ENCODE measurements at regions not wholly inside any gene's neighbourhood (a gene's known extent, or its start where the extent isn't known, plus 50 kb on each side); places are given as distances from the start of the nearest gene placed in this dataset.

DNA sequence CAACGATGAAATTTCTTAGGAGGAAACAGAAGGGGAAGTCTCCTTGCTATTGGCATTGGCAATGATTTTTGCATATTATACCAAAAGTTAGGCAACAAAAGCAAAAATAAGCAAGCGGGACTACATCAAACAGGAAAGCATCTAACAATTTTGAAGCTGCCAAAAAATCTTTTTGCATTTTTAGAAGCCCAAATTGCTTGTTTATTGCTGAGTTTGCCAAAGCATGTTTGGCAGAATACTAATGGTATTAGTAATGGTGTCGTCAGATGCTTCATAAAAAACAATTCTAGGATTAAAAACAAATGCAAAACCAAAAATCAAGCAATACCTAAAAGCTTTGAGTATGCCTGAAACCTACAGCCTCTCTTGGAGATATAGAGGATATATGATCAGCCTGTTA lies 80.0 kb downstream of the GALR1 start:
- no CpG with 5 or more reads among the region's 3 CpGs for WGBS (ENCODE audit: insufficient coverage)

DNA sequence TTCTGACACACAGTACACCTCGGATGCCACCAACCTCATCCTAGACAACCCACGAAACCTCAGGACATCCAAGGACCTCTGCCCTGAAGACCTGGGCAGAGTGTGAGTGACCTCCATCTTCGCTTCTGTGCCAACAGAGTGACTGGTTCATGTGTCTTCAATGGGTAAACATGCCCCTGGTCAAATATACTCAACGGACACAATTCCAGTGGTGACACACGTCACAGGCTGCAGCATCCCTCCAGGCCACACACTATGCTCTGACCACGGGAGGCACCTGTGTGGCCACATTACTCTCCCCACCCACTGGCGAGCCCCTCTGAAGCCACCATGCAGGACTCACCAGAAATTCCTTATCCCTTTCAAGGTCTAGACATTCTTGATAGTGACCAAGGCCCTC lies 85.2 kb downstream of the GALR1 start:
- POLR2A ChIA-PET: no interaction called here
- Histone ChIP-seq H3K9me3 (no peaks in the 10 kb centered on the region), H3K27me3 (replicated peaks in 1 of 2; ENCODE audit: control insufficient read depth in 2 of 2, extremely low read depth in 1 of 2, insufficient read depth in 2 of 2, low read length in 1 of 2) (peaks cover 0 to 33% of the 10 kb centered on the region in 2 experiments), H3K27ac (ENCODE audit: low read length) (no peak overlapping the region), H3K4me3 (ENCODE audit: control insufficient read depth in 1 of 2, extremely low read depth in 1 of 2, low read length in 1 of 2) (no peak overlapping the region), H3K4me1 (ENCODE audit: control insufficient read depth in 1 of 2, extremely low read depth in 1 of 2, insufficient read depth in 2 of 2, low read length in 2 of 2) (no peaks in the 10 kb centered on the region), H3K36me3 (ENCODE audit: control insufficient read depth in 2 of 2, extremely low read depth in 1 of 2, insufficient read depth in 1 of 2, low read length in 1 of 2) (no peaks in the 10 kb centered on the region)
- Mint-ChIP-seq H3K27ac (no peak overlapping the region), H3K9me3 (no peaks in the 10 kb centered on the region), H3K36me3 (no peaks in the 10 kb centered on the region), H3K4me3 (no peak overlapping the region), H3K4me1 (no peaks in the 10 kb centered on the region), H3K27me3 (peaks cover 34 to 54% of the 10 kb centered on the region in 2 donors)
- CTCF ChIA-PET: no interaction called here
- ATAC-seq (replicated peaks in 1 of 4) (no peak), DNase-seq (no peak)
- 76% methylated on average over 7 of the region's 7 CpGs for WGBS (ENCODE audit: insufficient coverage)

More for the DNA sequence above, 80.0 kb downstream of the GALR1 start:
- Mint-ChIP-seq H3K4me1 (no peaks in the 10 kb centered on the region), H3K27ac (no peak overlapping the region), H3K36me3 (no peaks in the 10 kb centered on the region), H3K9me3 (no peaks in the 10 kb centered on the region), H3K4me3 (no peak overlapping the region), H3K27me3 (peaks cover 8 to 18% of the 10 kb centered on the region in 2 donors)
- no peak overlapping the region for H3K4me3 ChIP-seq (ENCODE audit: control insufficient read depth in 1 of 2, extremely low read depth in 1 of 2, low read length in 1 of 2)
- no peaks in the 10 kb centered on the region for H3K4me1 ChIP-seq (ENCODE audit: control insufficient read depth in 1 of 2, extremely low read depth in 1 of 2, insufficient read depth in 2 of 2, low read length in 2 of 2)
- DNase-seq (no peak), ATAC-seq (replicated peaks in 1 of 4) (no peak)
- ChIA-PET POLR2A (no interaction called here), CTCF (no interaction called here)
- H3K36me3 ChIP-seq (ENCODE audit: control insufficient read depth in 2 of 2, extremely low read depth in 1 of 2, insufficient read depth in 1 of 2, low read length in 1 of 2): no peaks in the 10 kb centered on the region
- no peaks in the 10 kb centered on the region for H3K9me3 ChIP-seq
- H3K27ac ChIP-seq (ENCODE audit: low read length): no peak overlapping the region
- peaks cover 0 to 2% of the 10 kb centered on the region in 2 experiments for H3K27me3 ChIP-seq (replicated peaks in 1 of 2; ENCODE audit: control insufficient read depth in 2 of 2, extremely low read depth in 1 of 2, insufficient read depth in 2 of 2, low read length in 1 of 2)

DNA sequence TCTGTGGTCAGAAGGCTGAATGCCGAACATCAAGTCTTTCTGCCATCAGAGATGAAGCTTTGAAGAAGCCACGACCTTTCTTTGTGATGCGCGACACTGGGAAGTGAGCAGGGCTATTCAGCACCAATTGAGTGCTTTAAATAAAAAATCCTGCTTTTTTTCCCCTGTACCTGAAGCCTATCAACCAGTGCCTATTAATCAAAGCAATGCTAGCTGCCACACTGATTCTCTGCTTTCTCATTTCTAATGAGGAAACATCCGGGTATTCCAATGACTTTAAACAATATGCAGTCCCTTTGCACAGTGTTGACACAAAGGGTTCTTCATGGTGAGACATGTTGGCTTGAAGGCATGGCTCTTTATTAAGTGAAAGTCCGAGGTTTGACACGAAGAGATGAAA lies 88.0 kb downstream of the GALR1 start:
- no peak for ATAC-seq (replicated peaks in 1 of 4)
- POLR2A ChIA-PET: no interaction called here
- Histone ChIP-seq H3K4me1 (ENCODE audit: control insufficient read depth in 1 of 2, extremely low read depth in 1 of 2, insufficient read depth in 2 of 2, low read length in 2 of 2) (no peaks in the 10 kb centered on the region), H3K27ac (ENCODE audit: low read length) (no peak overlapping the region), H3K36me3 (ENCODE audit: control insufficient read depth in 2 of 2, extremely low read depth in 1 of 2, insufficient read depth in 1 of 2, low read length in 1 of 2) (no peaks in the 10 kb centered on the region), H3K9me3 (no peaks in the 10 kb centered on the region), H3K27me3 (replicated peaks in 1 of 2; ENCODE audit: control insufficient read depth in 2 of 2, extremely low read depth in 1 of 2, insufficient read depth in 2 of 2, low read length in 1 of 2) (peaks cover 0 to 49% of the 10 kb centered on the region in 2 experiments), H3K4me3 (ENCODE audit: control insufficient read depth in 1 of 2, extremely low read depth in 1 of 2, low read length in 1 of 2) (no peak overlapping the region)
- no peaks in the 10 kb centered on the region for H3K4me1 Mint-ChIP-seq
- H3K27ac Mint-ChIP-seq: no peak overlapping the region
- DNase-seq: no peak
- CTCF ChIA-PET: no interaction called here
- H3K4me3 Mint-ChIP-seq: no peak overlapping the region
- no peaks in the 10 kb centered on the region for H3K36me3 Mint-ChIP-seq
- H3K9me3 Mint-ChIP-seq: no peaks in the 10 kb centered on the region
- WGBS (ENCODE audit: insufficient coverage): 51% methylated on average over 2 of the region's 7 CpGs
- H3K27me3 Mint-ChIP-seq: peaks cover 35 to 54% of the 10 kb centered on the region in 2 donors

DNA sequence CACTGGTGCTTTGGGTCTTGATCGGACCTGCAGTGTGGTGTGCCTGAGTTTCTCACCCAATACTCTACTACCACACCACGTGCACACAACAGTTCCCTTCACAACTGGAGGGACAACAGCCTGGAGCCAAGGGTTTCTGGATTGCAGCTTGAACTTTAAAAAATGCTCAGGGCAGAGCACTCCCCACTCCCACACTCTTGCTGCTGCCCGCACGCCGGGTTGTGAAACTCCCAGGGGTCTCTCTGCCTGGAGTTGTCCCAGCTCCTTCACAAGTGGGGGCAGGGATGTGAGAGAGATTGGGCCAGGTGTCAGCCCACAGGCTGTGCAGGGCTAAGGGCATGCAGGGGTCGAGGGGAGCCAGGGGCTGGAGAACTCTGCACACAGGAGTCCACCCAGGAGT lies 89.4 kb downstream of the GALR1 start:
- Histone ChIP-seq H3K36me3 (ENCODE audit: control insufficient read depth in 2 of 2, extremely low read depth in 1 of 2, insufficient read depth in 1 of 2, low read length in 1 of 2) (no peaks in the 10 kb centered on the region), H3K4me1 (ENCODE audit: control insufficient read depth in 1 of 2, extremely low read depth in 1 of 2, insufficient read depth in 2 of 2, low read length in 2 of 2) (no peaks in the 10 kb centered on the region), H3K27ac (ENCODE audit: low read length) (no peak overlapping the region), H3K27me3 (replicated peaks in 1 of 2; ENCODE audit: control insufficient read depth in 2 of 2, extremely low read depth in 1 of 2, insufficient read depth in 2 of 2, low read length in 1 of 2) (peaks cover 0 to 59% of the 10 kb centered on the region in 2 experiments), H3K4me3 (ENCODE audit: control insufficient read depth in 1 of 2, extremely low read depth in 1 of 2, low read length in 1 of 2) (no peak overlapping the region), H3K9me3 (no peaks in the 10 kb centered on the region)
- Mint-ChIP-seq H3K4me3 (no peak overlapping the region), H3K4me1 (no peaks in the 10 kb centered on the region), H3K27me3 (peaks cover 32 to 44% of the 10 kb centered on the region in 2 donors), H3K27ac (no peak overlapping the region), H3K9me3 (no peaks in the 10 kb centered on the region), H3K36me3 (no peaks in the 10 kb centered on the region)
- ChIA-PET POLR2A (no interaction called here), CTCF (no interaction called here)
- 33% methylated on average over 3 of the region's 6 CpGs for WGBS (ENCODE audit: insufficient coverage)
- ATAC-seq (replicated peaks in 1 of 4) (no peak), DNase-seq (no peak)

DNA sequence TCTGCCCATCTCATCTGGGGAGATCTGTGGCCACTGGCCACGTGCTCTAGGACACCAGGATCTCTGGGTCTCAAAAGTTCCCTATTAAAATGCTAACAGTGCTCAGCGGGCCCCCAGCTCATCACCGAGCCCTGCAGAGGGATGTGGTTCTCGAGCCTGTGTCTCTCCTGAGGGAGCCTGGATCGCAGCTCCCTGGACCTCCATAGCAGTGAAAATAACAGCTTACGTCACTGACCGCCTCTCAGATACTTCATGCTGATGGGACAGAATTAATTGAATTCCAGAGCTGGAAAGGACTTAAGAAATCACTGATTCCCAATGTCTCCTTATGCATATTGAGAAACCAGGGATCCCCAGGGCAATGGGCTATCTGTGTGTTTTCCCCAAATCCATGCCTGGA lies 90.0 kb downstream of the GALR1 start:
- Mint-ChIP-seq H3K27me3 (peaks cover 30 to 41% of the 10 kb centered on the region in 2 donors), H3K27ac (no peak overlapping the region), H3K9me3 (no peaks in the 10 kb centered on the region), H3K36me3 (no peaks in the 10 kb centered on the region), H3K4me1 (no peaks in the 10 kb centered on the region), H3K4me3 (no peak overlapping the region)
- Histone ChIP-seq H3K9me3 (no peaks in the 10 kb centered on the region), H3K4me1 (ENCODE audit: control insufficient read depth in 1 of 2, extremely low read depth in 1 of 2, insufficient read depth in 2 of 2, low read length in 2 of 2) (no peaks in the 10 kb centered on the region), H3K36me3 (ENCODE audit: control insufficient read depth in 2 of 2, extremely low read depth in 1 of 2, insufficient read depth in 1 of 2, low read length in 1 of 2) (no peaks in the 10 kb centered on the region), H3K27me3 (replicated peaks in 1 of 2; ENCODE audit: control insufficient read depth in 2 of 2, extremely low read depth in 1 of 2, insufficient read depth in 2 of 2, low read length in 1 of 2) (peaks cover 0 to 62% of the 10 kb centered on the region in 2 experiments), H3K4me3 (ENCODE audit: control insufficient read depth in 1 of 2, extremely low read depth in 1 of 2, low read length in 1 of 2) (no peak overlapping the region), H3K27ac (ENCODE audit: low read length) (no peak overlapping the region)
- ATAC-seq (replicated peaks in 1 of 4) (no peak), DNase-seq (no peak)
- ChIA-PET CTCF (no interaction called here), POLR2A (no interaction called here)
- WGBS (ENCODE audit: insufficient coverage): 67% methylated on average over 1 of the region's 7 CpGs

DNA sequence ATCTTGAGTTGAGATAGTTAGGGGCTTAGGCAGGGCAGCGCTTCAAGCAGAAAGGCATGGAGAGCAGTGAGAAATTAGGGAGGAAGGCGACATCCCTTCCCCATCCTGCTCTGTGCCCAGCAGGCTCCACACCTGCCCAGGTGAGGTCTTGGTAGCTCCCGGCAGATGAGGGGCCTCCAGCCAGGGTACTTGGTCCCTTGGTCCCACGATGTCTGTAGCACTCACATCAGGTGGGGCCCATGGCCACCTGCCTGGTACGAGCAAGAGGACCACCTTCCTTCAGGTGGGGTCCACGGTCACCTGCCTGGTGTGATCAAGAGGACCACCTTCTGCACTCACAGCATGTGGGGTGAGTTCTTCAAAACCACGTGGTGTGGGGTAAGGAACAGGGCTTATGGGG lies 91.2 kb downstream of the GALR1 start:
- POLR2A ChIA-PET: no interaction called here
- Mint-ChIP-seq H3K9me3 (no peaks in the 10 kb centered on the region), H3K36me3 (no peaks in the 10 kb centered on the region)

More for the DNA sequence above, 91.2 kb downstream of the GALR1 start:
- Histone ChIP-seq H3K4me1 (ENCODE audit: control insufficient read depth in 1 of 2, extremely low read depth in 1 of 2, insufficient read depth in 2 of 2, low read length in 2 of 2) (no peaks in the 10 kb centered on the region), H3K27me3 (replicated peaks in 1 of 2; ENCODE audit: control insufficient read depth in 2 of 2, extremely low read depth in 1 of 2, insufficient read depth in 2 of 2, low read length in 1 of 2) (peaks cover 0 to 55% of the 10 kb centered on the region in 2 experiments), H3K4me3 (ENCODE audit: control insufficient read depth in 1 of 2, extremely low read depth in 1 of 2, low read length in 1 of 2) (no peak overlapping the region), H3K27ac (ENCODE audit: low read length) (no peak overlapping the region), H3K36me3 (ENCODE audit: control insufficient read depth in 2 of 2, extremely low read depth in 1 of 2, insufficient read depth in 1 of 2, low read length in 1 of 2) (no peaks in the 10 kb centered on the region), H3K9me3 (no peaks in the 10 kb centered on the region)
- no peaks in the 10 kb centered on the region for H3K4me1 Mint-ChIP-seq
- WGBS (ENCODE audit: insufficient coverage): 65% methylated on average over 4 of the region's 7 CpGs
- no peak overlapping the region for H3K27ac Mint-ChIP-seq
- no peak overlapping the region for H3K4me3 Mint-ChIP-seq
- peaks cover 24 to 29% of the 10 kb centered on the region in 2 donors for H3K27me3 Mint-ChIP-seq
- ATAC-seq (replicated peaks in 1 of 4): no peak
- no peak for DNase-seq
- CTCF ChIA-PET: no interaction called here
